ENCODE measurements at regions not wholly inside any gene's neighbourhood (a gene's known extent, or its start where the extent isn't known, plus 50 kb on each side); places are given as distances from the start of the nearest gene placed in this dataset.

DNA sequence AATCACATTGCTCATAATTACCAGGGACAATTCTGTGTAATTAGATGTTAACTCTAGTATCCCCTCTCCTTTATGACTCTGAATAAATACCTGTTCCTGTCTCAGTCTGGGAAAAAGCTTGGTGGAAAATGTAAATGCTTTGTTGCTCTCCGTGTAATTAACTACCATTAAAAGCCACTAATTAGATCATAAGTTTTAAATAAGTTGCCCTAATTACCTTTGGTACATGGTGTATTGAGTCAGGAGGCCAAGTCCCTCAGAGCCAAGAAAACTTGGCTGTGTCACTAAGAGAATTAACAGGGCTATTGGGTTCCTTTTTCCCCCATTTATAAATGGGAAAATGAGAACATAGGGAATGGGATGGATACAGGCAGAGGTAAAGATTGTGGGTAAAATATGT lies 617.6 kb downstream of the TLR4 start:
- no peak for DNase-seq

DNA sequence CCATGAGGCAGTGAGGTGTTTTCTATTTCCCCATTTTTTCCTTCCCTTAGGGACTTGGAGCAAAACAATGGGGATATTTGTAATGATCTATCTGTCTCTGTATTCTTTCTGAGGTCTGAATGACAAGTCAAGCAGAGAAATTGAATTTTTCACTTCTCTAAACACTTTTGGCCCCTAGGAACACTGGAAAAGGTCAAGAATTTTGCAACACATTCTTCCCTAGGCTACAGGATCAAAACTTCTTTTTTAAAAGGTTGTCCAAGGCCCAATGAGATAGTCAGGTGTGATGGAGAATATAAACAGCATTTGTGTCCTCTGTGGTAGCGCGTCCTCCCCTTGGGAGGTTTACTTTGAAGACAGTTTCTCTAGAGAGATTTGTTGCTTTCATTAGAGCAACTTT lies 620.5 kb downstream of the TLR4 start:
- DNase-seq = no peak

DNA sequence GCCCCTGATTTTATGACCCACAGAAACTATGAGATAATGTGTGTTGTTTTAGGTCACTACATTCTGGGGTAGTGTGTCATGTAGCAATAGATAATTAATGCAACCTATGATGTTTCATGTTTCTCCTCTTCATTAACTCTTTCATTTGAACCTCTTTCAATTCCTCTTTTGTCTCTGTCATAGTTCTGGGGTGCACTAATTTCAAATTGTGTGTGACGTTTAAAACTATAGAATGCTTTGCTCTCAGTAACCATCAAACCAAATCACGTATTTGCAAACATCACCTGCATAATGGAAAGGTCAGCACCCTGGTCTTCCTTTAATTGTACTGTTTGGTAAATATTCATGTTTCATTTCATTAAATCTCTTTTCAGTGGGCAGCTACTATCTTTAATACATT lies 621.6 kb downstream of the TLR4 start:
- DNase-seq = no peak

DNA sequence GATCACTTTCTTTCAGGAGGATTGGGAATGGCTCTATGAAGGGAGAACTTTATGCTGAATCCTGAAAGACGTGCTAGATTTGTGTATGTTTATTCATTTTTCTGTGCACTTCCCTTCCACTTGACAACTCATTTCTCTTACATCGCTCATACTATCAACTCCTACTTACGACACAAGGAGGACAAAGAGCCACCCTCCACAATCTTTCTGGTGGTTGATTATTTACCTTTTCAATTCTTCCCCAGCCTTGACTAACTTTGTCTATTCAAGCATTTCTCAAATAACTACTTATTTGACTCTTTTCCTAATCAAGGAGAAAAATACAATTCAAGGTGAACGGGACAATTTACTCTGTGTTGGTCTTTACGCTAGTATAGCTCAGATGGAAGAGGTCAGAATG lies 622.1 kb downstream of the TLR4 start:
- DNase-seq = no peak

DNA sequence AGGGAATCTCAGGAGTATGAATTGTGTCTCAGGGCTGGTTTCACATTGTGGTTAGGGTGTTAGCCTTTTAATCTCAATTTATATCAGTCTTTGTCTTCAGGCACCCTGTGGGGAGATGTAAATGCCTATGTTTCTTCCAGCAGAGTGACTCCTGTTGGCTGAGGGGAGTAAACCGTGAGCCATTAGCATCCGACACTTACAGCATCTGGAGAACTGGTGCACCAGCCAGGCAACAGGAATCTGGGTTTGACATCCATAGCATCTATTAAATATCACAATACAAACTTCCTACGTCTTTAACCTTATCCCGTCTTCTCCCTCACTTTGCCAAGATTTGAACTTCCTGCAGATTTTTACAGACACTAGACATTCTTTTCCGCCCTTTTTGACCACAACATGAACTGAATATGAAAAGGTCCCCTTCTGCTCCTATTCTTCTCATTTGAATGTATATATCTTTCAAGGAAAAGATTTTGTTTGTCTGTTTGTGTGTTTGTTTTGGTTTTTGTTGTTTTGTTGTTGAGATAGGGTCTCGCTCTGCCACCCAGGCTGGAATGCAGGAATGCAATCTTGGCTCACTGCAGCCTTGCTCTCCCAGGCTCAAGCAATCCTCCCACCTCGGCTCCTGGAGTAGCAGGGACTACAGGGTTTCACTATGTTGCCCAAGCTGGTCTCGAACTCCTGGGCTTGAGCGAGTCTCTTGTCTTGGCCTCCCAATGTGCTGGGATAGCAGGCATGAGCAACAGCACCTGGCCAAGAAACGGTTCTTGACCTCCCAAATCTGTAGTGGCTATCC lies 626.2 kb downstream of the TLR4 start:
- DNase-seq = no peak

DNA sequence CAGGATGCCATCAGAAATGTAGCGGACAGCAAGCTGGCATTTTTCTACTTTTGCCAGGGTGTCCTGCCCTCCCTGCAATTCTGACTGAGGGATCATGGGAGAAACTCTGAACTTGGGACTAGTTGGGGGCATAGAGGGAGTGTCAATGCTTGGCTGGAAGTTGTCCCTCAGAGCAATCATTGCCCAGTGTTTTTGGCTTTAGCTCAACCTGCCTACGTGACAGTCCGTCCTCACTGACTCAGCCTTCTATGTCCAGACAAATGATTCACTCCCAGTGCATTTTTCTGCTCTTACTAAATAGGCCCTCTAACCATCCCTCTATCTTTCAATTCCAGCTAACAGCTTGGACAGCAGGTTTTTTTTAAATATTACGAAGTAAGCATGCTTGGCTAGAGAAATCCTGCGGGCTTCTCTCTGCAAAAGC lies 627.4 kb downstream of the TLR4 start:
- no peak for DNase-seq

DNA sequence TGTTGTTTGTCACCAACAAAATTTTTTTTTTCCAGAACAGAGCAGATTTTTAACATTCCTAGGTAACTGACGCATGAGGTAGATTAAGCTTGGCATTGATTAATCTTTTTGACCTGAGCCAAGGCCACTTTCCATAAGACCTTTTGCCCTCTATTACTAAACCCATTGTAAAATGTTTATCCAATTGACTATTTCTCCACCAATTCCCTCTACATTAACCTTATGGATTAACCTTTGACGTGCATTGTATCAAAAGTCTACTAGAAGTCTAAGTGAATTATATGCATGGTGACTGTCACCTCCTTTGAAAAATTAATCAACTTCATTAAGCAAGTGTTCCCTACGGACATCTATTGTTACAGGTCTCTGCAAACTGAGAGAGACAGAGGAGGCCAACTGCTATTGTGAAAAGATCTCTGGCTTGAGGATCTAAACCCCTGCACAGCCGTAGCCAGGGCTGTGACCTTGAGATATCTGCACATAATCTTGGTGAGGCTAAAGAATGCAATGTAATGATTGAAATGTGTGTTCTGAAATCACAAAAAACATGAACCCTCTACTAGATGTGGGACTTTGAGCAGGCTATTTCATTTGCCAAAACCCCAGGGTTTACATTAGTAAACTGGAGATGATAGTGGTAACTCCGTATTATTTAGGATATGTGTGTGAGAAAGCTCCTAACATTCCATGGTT lies 632.2 kb downstream of the TLR4 start:
- no peak for DNase-seq

DNA sequence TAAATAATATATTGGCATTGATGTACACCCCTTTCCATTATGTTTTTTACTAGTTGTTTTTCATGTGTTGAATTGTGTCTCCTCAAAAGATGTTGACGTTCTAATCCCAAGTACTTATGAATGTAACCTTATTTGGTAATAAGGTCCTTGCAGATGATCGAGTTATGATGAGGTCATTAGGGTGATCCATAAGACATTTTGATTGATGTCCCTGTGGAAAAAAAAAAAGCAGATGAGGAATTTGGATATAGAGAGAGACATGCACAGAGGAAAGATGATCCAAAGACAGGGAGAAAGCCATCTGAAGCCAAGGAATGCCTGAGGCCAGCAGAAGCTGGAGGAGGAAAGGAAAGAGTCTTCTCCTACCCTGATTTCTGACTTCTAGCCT lies 632.7 kb downstream of the TLR4 start:
- DNase-seq = no peak

DNA sequence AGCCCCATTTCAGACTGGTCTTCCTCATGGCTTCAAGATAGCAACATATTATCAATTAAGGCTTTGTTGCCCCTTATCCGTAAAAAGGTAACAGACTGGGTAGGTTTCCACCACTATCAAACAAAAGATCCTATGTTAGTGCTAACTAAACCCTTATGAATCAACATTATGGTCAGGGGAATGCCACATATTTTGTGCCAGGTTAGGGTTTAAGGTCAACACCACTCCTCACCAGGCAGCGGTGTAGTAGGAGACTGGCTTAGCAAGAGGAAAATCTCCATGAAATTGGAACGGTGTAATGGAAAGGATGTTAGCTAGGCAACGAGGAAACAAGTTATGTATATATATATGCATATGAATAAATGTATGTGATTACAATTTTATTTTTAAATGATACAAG lies 655.8 kb downstream of the TLR4 start:
- DNase-seq = no peak

DNA sequence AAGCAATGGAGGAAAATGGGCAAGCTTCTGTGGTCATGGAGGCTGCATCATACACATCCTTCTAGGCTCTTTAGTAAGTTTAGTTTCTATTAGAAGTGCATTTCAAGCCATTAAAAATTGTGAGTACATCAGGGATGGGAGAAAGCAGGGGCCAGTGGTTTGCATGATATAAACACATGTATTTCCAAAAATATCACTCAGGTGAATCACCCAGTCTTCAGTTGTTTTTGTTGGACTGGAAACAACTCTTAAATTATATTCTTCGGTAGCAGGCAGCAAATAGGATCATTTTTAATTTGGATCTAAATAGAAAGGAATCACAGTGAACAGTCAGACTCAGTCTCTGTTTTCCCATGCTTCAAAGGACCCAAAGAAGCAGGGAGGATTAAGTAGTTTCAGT lies 657.9 kb downstream of the TLR4 start:
- no peak for DNase-seq

DNA sequence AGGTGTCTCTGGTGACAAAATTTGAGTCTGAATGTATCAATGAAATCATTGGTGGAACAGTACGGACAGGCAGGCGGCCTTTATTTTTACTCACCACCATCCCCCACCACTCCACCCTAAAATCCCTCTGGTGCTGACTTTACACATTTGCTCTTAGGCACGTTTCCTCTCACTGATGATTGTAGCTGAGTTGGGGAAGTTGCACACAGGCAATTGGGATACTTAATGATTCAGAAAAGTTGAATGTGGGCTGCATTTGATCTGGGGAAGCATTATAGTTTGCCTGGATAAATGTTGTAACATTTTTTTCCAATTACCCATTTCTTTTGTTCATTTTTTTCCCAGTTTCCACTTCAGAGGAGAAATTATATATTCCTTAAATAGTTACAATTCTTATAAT lies 658.4 kb downstream of the TLR4 start:
- DNase-seq = no peak

DNA sequence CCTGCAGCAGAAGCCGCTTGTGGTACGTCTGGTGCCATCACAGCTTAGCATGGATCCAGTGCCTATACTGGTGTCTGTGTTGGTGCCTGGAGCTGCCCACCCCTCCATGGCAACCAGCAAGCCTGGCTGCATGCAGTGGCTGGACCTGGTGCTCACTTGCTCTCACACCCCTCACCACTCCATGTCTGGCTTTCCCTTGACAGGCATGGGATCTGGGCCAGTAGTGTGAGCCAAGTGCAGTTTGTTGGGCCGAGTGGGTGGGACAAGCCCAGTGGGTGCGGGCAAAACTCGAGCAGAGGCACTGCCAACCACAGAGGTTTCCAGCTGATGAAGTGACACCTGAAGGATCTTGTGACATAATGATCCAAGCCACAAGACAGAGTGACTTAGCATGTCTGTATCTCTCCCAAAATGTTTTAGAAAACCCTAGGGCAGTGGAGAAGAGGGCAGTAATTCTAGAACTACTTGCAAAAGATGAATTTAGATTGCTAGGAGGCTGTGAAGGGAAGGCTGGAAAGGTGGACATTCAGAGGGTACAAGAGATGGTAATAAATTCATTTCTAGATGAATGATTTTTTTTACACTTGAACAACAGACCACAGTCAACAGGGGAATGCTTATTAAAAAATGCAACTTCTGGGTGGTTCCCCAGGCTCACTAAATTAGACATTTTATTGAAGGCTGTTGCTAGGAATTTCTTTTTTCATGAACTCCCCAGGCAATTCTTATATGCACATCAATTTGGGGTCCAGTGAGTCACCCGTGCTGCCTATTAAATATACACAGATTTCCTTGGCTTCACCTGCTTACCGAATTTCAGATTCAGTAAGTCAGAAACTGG lies 660.3 kb downstream of the TLR4 start:
- no peak for DNase-seq

DNA sequence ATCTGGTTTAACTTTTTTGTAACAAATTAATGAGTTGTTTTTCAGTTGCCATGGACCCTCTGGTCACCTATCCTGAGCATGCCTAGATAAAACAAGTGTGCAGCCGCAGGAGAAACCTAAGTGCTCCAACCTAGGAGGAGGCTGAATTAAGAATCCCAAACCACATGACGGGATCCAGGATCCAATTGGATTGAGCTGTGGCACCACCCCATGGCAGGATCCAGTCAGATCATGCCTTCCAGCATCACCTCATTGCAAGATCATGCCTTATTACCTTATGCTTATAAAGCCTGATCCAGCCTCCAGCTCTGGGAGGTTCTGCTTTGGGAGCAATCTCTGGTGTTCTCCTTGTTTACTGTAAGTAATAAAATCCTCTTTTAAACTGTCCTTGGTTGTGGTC lies 662.0 kb downstream of the TLR4 start:
- no peak for DNase-seq

DNA sequence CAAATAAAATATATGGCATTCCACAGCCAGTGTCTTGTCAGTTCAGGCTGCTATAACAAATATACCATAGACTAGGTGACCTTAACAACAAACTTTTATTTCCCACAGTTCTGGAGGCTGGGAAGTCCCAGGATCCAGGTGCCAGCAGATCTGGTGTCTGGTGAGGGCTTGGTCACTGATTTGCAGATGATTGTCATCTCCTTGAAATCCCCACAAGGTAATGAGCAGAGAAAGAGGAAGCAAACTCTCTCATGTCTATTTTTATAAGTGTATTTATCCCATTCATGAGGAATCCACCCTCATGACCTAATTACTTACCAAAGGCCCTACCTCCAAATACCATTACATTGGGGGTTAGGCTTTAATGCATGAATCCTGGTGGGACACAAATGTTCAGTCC lies 663.2 kb downstream of the TLR4 start:
- no peak for DNase-seq

DNA sequence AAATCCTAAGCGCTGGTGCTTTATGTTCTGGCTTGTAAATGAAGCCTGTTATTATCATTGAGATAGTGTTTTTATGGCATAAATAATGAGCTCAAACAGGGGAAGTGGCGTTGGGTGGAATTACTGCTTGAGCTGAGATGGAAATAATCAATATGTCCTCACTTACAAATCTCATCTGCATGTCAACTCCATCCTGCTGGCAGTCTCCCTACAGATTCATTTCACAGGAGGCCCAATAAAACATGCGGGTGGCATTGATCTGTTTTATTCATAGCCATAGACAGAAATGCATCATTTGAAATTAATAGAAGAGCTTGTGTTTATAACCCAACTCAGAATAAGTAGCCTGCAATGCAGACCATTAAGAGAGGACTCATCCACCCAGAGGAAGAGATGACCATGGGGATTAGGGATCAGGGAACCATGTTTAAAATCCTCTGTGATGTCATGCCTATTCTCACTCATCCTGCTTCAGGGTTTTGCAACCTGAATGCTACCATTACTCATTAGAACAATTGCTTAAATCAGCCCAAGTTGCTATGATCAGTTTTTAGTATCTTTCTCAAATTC lies 680.4 kb downstream of the TLR4 start:
- no peak for DNase-seq

DNA sequence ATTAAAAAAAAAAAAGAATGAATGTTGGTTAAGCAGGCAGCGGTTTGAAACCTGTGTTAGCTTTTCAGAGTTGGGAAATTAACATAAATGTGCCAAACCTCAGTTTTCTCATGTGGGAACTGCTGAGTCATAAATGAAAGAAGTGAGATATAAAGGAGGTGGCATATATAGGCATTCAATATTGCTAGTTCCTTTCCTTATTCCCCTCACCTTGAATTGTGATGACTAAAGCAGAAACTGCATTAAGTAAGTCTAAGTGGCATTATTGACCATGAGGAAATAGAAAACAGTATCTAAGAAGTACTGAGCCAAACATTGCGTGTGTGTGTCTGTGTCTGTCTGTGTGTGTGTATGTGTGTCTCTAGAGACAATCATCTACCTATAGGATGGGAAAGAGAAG lies 691.2 kb downstream of the TLR4 start:
- no peak for DNase-seq

DNA sequence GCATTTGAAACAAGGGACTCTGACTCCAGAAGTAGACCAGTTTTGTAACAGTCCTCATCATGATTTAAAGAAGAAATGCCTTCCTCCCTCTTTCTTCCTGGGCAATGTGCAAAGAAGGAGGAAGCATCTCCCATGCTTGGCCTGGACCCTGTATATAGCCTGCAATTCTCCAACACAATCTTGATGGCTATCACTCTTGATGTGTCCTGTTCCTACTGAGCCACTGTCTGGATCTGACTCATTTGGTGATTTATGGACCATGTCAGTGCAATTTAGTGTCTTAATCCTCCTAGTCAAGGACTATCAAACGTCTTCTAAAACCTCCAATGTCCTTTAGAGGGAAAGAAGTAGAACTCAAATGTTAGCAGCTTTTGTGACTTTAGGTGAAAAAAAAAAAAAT lies 697.3 kb downstream of the TLR4 start:
- DNase-seq = no peak

DNA sequence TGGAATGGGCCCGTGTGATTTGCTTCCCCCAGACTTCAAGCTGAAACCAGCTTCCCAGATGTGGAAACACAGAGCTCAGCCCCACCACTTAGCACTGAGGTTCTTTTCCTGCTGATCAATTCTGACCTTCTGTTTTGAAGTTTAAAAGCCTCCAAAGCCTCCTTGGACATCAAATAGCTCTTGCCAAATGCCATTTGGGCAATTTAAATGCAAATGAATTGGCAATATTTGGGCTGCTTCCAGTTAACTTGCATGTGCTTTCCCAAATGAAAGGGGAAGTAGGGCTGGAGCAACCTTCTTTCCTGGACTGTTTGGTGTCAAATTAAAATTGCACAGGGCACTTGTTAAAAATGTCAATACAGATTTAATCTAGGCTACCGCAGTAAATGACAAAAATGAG lies 710.5 kb downstream of the TLR4 start:
- DNase-seq = no peak

DNA sequence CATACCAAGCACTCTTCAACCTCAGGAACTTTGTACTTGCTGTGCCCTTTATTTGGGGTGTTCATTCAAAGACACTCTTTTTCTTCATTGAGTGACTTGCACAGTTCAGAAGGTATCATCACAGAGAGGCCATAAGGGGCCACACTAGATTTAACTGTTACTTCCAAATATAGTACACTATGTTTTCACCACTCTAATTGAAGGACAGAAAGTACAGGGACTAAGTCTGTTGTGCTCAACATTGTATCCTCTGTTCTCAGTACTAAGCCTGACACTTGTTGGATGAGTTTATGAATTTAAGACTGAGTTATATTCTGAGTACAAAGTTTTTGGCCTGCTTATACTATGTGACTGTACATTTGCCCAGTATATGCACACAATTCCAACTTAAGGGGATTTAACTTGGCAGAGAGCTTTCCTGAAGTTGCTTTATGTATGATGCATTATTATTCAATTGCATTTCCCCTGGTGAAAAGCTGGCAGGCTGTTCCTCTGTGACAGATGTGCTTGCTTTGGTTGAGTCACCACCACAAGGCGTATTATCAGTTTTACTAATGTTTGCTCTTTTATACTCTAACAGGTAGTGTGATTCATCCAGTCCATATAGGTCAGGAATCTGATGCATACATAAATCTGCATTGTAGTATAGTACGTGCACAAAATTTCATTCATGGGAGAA lies 714.8 kb downstream of the TLR4 start:
- no peak for DNase-seq

DNA sequence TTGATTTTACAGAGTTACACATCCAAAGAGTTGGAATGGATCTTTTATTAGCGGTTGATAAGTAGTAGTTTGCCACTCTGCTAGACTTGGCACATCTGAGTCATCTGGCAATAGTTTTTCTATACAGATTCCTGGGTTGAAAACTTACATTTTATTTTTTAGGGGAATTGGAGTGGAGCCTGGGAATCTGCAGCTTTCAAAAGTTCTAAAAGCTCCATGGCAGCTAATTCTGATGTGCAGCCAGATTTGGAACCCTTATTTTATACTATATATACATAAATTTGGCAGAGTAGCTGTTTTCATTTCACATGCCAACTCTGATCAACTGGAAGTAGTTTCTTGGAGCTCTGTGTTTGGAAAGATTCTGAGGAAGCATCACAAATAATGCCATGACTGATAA lies 715.5 kb downstream of the TLR4 start:
- no peak for DNase-seq

DNA sequence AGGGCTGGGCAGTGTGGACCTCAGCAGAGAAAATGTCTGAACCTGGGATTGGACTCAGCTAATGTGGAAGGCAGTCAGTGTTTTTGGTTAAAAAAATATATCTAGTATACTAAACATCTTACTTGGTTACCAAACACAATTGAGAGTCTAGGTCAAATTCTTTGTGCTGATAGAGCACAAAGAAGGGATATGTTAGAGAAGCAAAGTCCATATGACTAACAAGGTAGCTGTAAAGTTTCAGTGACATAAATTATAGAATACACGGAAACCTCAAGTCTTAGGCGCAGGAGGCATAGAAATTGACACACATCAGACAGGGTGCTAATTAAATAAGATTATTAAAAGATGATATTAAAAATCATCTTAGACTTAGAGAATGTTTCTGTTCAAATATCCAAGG lies 718.3 kb downstream of the TLR4 start:
- DNase-seq = no peak

DNA sequence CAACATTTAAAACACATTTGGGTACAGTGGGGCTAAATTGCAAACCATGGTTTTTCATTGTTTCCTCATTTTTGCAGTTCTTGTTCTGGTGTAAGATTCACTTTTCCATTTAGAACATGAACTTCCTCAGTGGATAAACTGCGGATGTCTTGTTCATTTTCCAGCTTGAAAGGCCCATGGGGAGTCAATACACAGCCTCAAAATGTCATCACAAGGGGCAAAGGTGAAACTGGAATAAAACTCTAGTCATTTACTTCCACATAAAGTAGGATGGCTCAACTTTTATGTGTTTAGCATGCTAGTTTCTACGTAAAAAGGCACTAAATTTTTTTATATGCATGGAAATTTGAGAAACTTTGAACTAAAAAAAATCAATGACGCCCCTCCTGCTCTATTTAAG lies 718.8 kb downstream of the TLR4 start:
- no peak for DNase-seq

DNA sequence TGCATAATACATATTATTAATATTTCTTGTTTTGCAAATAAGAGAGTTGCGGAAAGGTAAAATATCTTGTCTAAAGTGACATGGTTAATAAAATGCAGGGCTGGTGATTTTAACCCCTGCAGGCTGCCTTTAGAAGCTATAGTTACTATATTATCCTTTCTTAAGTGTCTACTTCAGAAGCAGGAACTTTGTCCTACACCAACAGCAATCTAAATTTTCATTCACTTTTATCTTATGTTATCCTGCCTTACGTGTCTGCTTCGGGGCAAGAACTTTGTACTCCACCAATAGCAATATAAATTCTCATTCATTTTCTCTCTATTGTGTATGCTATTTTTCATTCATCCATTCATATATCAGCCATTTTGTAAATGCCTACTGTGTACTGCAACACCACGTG lies 719.5 kb downstream of the TLR4 start:
- no peak for DNase-seq

Data from activated naive CD4-positive, alpha-beta T cell treated with Interleukin-2 at 50 U/mL for 16 hours (primary cell).